ENCODE measurements at regions not wholly inside any gene's neighbourhood (a gene's known extent, or its start where the extent isn't known, plus 50 kb on each side); places are given as distances from the start of the nearest gene placed in this dataset.

DNA sequence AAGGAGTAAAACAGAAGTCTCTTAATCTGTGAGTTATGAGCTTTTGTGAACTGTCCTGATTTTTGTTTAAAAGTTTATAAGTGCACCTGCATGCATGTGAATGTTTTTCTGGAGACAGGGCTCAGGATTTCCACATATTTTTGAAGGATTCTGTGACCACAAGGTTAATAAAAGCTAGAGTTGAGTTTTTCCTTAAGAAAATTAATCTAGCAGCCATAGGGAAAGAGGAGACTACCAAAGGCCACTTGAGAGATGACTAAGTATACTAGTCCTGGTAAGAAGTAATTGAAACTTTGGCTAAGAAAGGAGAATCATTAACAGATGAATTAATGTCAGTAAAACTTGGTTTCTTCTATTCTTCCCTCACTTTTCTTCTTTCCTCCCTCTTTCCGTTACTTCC lies 176.8 kb upstream of the EPHA3 start:
- H3K27ac ChIP-seq: no peak overlapping the region
- H3K27me3 ChIP-seq: no peaks in the 10 kb centered on the region
- intact Hi-C loops (cut with DNase I; ENCODE audit: low total_unique reads): no loop called here
- no peak for TF ChIP-seq POLR2A (IDR thresholded peaks at IDR 0.05)
- H3K4me1 ChIP-seq: no peaks in the 10 kb centered on the region
- H3K9me3 ChIP-seq: no peaks in the 10 kb centered on the region
- H3K36me3 ChIP-seq: no peaks in the 10 kb centered on the region
- no peak overlapping the region for H3K4me3 ChIP-seq
- DNase-seq (ENCODE audit: low spot score in 2 of 2): no peak

DNA sequence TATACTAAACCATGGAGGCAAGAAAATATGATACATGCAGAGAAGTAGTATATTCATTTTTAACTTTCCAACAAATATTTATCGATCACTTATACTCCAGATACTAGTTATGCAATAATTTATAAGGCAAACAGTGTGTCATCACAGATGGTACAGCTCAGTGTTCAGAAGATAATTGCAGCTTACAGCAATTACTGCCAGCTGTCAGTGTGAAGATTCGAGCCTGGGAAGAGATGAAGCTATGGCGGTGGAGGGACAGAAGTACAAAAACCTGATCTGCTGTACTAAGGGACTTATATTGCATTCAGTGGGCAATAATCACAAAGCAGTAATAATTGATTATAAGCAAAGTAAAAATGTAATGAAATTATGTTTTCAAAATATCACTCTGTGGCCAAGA lies 170.6 kb upstream of the EPHA3 start:
- no peak overlapping the region for H3K4me3 ChIP-seq

DNA sequence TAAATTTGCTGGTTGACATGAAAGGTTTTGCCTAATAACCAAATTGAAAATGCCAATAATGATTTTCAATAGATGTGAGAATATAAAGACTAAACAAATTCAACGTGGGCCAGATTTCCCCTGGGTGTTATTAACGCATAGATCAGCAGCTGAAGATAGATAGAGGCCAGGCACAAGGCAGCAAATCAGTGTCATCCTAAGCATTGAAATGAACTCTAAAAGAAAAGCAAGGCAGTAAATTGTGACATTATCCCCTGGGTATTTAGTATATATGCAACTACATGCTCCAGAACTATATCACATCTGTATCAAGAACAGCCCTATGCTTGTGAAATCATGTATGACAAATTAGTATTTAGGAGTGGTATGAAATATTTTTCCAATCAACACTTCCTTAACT lies 167.1 kb upstream of the EPHA3 start:
- no peak for DNase-seq (ENCODE audit: low spot score in 2 of 2)
- no peaks in the 10 kb centered on the region for H3K9me3 ChIP-seq
- intact Hi-C loops (cut with DNase I; ENCODE audit: low total_unique reads): no loop called here
- no peaks in the 10 kb centered on the region for H3K36me3 ChIP-seq
- H3K4me1 ChIP-seq: no peaks in the 10 kb centered on the region
- TF ChIP-seq, protein P1, sequence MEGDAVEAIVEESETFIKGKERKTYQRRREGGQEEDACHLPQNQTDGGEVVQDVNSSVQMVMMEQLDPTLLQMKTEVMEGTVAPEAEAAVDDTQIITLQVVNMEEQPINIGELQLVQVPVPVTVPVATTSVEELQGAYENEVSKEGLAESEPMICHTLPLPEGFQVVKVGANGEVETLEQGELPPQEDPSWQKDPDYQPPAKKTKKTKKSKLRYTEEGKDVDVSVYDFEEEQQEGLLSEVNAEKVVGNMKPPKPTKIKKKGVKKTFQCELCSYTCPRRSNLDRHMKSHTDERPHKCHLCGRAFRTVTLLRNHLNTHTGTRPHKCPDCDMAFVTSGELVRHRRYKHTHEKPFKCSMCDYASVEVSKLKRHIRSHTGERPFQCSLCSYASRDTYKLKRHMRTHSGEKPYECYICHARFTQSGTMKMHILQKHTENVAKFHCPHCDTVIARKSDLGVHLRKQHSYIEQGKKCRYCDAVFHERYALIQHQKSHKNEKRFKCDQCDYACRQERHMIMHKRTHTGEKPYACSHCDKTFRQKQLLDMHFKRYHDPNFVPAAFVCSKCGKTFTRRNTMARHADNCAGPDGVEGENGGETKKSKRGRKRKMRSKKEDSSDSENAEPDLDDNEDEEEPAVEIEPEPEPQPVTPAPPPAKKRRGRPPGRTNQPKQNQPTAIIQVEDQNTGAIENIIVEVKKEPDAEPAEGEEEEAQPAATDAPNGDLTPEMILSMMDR (IDR thresholded peaks at IDR 0.05): no peak
- TF ChIP-seq POLR2A (IDR thresholded peaks at IDR 0.05) (no peak), POLR2AphosphoS5 (IDR thresholded peaks at IDR 0.05) (no peak)
- H3K27me3 ChIP-seq: no peaks in the 10 kb centered on the region
- H3K27ac ChIP-seq: no peak overlapping the region
- no peak overlapping the region for H3K4me3 ChIP-seq

More for the DNA sequence above, 170.6 kb upstream of the EPHA3 start:
- H3K36me3 ChIP-seq: no peaks in the 10 kb centered on the region
- no peak for DNase-seq (ENCODE audit: low spot score in 2 of 2)
- TF ChIP-seq, protein P1 (IDR thresholded peaks at IDR 0.05): no peak
- TF ChIP-seq POLR2AphosphoS5 (IDR thresholded peaks at IDR 0.05) (no peak), POLR2A (IDR thresholded peaks at IDR 0.05) (no peak)
- H3K27me3 ChIP-seq: no peaks in the 10 kb centered on the region
- H3K9me3 ChIP-seq: no peaks in the 10 kb centered on the region
- no peaks in the 10 kb centered on the region for H3K4me1 ChIP-seq
- no peak overlapping the region for H3K27ac ChIP-seq
- intact Hi-C loops (cut with DNase I; ENCODE audit: low total_unique reads): no loop called here

DNA sequence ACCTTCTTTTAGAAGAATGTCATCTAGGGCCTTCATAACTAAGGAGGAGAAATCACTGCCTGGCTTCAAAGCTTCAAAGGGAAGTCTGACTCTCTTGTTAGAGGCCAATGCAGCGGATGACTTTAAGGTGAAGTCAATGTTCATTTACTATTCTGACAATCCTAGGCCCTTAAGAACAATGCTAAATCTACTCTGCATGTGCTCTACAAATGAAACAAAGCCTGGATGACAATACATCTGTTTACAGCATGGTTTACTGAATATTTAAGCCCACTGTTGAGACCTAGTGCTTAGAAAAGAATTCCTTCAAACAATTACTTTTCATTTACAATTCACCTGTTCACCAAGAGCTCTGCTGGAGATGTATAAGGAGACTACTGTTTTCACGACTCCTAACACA lies 160.4 kb upstream of the EPHA3 start:
- no peaks in the 10 kb centered on the region for H3K27me3 ChIP-seq
- intact Hi-C loops (cut with DNase I; ENCODE audit: low total_unique reads): no loop called here
- DNase-seq (ENCODE audit: low spot score in 2 of 2): no peak
- no peaks in the 10 kb centered on the region for H3K36me3 ChIP-seq
- no peaks in the 10 kb centered on the region for H3K9me3 ChIP-seq
- TF ChIP-seq POLR2AphosphoS5 (IDR thresholded peaks at IDR 0.05) (no peak), POLR2A (IDR thresholded peaks at IDR 0.05) (no peak)
- TF ChIP-seq, protein P1 (IDR thresholded peaks at IDR 0.05): no peak
- no peaks in the 10 kb centered on the region for H3K4me1 ChIP-seq
- H3K4me3 ChIP-seq: no peak overlapping the region
- no peak overlapping the region for H3K27ac ChIP-seq

DNA sequence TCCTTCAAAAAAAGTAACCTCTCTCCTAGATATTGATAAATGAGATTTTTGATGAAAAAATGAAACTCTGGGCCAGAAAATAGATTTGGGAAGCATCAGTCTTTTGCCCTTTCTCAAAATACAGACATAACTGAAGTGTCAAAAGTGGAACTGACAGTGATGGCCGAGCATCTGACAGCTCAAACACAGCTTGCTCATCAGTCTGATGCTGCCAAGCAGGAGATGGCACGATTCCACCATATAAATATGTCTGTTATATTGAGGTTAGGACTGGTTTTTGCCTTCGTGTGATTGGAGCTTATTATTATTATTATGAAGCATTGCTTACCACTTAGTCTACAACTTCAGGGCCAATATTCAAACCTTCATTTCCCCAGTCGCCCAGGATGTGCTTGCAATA lies 152.6 kb upstream of the EPHA3 start:
- Histone ChIP-seq H3K27ac (no peak overlapping the region), H3K4me3 (no peak overlapping the region), H3K27me3 (no peaks in the 10 kb centered on the region), H3K36me3 (no peaks in the 10 kb centered on the region), H3K4me1 (no peaks in the 10 kb centered on the region), H3K9me3 (no peaks in the 10 kb centered on the region)
- DNase-seq (ENCODE audit: low spot score in 2 of 2): no peak
- intact Hi-C loops (cut with DNase I; ENCODE audit: low total_unique reads): no loop called here
- TF ChIP-seq POLR2A (IDR thresholded peaks at IDR 0.05) (no peak), POLR2AphosphoS5 (IDR thresholded peaks at IDR 0.05) (no peak)
- TF ChIP-seq, protein P1 (IDR thresholded peaks at IDR 0.05): no peak

DNA sequence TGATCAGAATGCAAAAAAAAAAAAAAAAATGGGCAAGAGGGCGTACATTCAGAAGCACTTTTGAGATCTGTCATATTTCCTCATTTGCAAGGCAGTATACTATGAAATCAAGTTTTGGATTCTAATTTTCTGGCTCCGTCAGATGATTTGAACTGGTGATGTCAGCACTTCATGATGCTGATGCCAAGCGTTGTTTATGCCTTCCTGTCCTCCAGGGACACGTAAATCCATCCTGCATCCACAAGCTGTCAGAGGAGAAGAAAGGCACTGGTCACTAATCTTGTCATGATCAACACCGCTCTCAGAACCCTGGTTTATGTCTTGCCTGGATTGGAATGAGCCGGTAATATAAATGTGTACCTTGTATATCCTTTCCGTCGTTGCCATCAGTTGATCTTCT lies 152.1 kb upstream of the EPHA3 start:
- H3K4me1 ChIP-seq: no peaks in the 10 kb centered on the region
- no peak for DNase-seq (ENCODE audit: low spot score in 2 of 2)
- no peaks in the 10 kb centered on the region for H3K9me3 ChIP-seq
- no peak overlapping the region for H3K4me3 ChIP-seq
- H3K27ac ChIP-seq: no peak overlapping the region
- H3K36me3 ChIP-seq: no peaks in the 10 kb centered on the region
- intact Hi-C loops (cut with DNase I; ENCODE audit: low total_unique reads): no loop called here
- TF ChIP-seq POLR2AphosphoS5 (IDR thresholded peaks at IDR 0.05) (no peak), POLR2A (IDR thresholded peaks at IDR 0.05) (no peak)
- TF ChIP-seq, protein P1 (IDR thresholded peaks at IDR 0.05): no peak
- no peaks in the 10 kb centered on the region for H3K27me3 ChIP-seq

Data from breast epithelium (tissue), 4 donors.